WTC11 (cell line): ENCODE measurements at regions not wholly inside any gene's neighbourhood (a gene's known extent, or its start where the extent isn't known, plus 50 kb on each side); places are given as distances from the start of the nearest gene placed in this dataset.

Source experiments
- ATAC-seq: fragments of 200-7000 bp; cut with Tn5 transposase; 2 replicates; pipeline ENCODE4 v1.10.0; 2021; ENCODE audit warnings: mild to moderate bottlenecking, moderate library complexity
- CTCF ChIA-PET: fragments of 300-600 bp; sonication (Branson Sonifier 250); formaldehyde crosslinking; loops from one replicate; lab custom pipeline; 2021; ENCODE audit warnings: antibody characterized with exemption; lab: Charles Lee
- POLR2A ChIA-PET: fragments of 350-600 bp; sonication (Branson Sonifier 250); formaldehyde crosslinking; loops from one replicate; lab custom pipeline; 2021; ENCODE audit warnings: antibody characterized with exemption; lab: Charles Lee
- DNase-seq: peaks from one replicate; pipeline ENCODE4 v3.0.0; 2021; ENCODE audit warnings: low spot score
- H3K27ac Mint-ChIP-seq: 2 replicates; pipeline ENCODE4 v1.8.0; 2021; ENCODE audit warnings: mixed read lengths
- H3K27me3 Mint-ChIP-seq: 2 replicates; pipeline ENCODE4 v1.8.0; 2021; ENCODE audit warnings: low read depth, mild to moderate bottlenecking, moderate library complexity, mixed read lengths
- H3K36me3 Mint-ChIP-seq: 2 replicates; pipeline ENCODE4 v1.8.0; 2021; ENCODE audit warnings: mixed read lengths
- H3K4me1 Mint-ChIP-seq: 2 replicates; pipeline ENCODE4 v1.8.0; 2022; ENCODE audit warnings: mixed read lengths
- H3K4me3 Mint-ChIP-seq: 2 replicates; pipeline ENCODE4 v1.8.0; 2021; ENCODE audit warnings: mild to moderate bottlenecking, moderate library complexity, mixed read lengths
- H3K9me3 Mint-ChIP-seq: 2 replicates; pipeline ENCODE4 v1.8.0; 2021; ENCODE audit warnings: mixed read lengths
- AR ChIP-seq: fragments of 250-450 bp; sonication (Bioruptor Pico); IDR thresholded peaks from 2 replicates; pipeline ENCODE4 v1.9.0; 2021; ENCODE audit warnings: mild to moderate bottlenecking
- ATF3 ChIP-seq: sonication (generic); formaldehyde crosslinking; conservative IDR thresholded peaks from 2 replicates; pipeline ENCODE4 v1.8.1; 2022; ENCODE audit warnings: mild to moderate bottlenecking, missing genetic modification reagents
- ATF6 ChIP-seq: sonication (generic); formaldehyde crosslinking; IDR thresholded peaks from 2 replicates; pipeline ENCODE4 v1.8.1; 2023; ENCODE audit warnings: mild to moderate bottlenecking, missing genetic modification reagents
- CDX4 ChIP-seq: fragments of 250-450 bp; sonication (Bioruptor Pico); IDR thresholded peaks from 2 replicates; pipeline ENCODE4 v1.9.0; 2021; ENCODE audit warnings: moderate library complexity, mild to moderate bottlenecking, inconsistent platforms, borderline replicate concordance
- E2F1 ChIP-seq: sonication (generic); formaldehyde crosslinking; IDR thresholded peaks from 2 replicates; pipeline ENCODE4 v1.8.0; 2022; ENCODE audit warnings: mild to moderate bottlenecking, missing genetic modification reagents
- E2F4 ChIP-seq: sonication (generic); formaldehyde crosslinking; IDR thresholded peaks from 2 replicates; pipeline ENCODE4 v1.8.1; 2022; ENCODE audit warnings: low read depth, mild to moderate bottlenecking, moderate library complexity, missing genetic modification reagents, borderline replicate concordance
- E2F5 ChIP-seq: sonication (generic); formaldehyde crosslinking; IDR thresholded peaks from 2 replicates; pipeline ENCODE4 v1.8.1; 2022; ENCODE audit warnings: mild to moderate bottlenecking, moderate library complexity, missing genetic modification reagents
- FOXK1 ChIP-seq: sonication (generic); formaldehyde crosslinking; IDR thresholded peaks from 2 replicates; pipeline ENCODE4 v1.8.0; 2022; ENCODE audit warnings: mild to moderate bottlenecking, moderate library complexity, missing genetic modification reagents
- FOXP1 ChIP-seq: sonication (generic); formaldehyde crosslinking; IDR thresholded peaks from 2 replicates; pipeline ENCODE4 v1.8.0; 2022; ENCODE audit warnings: missing genetic modification reagents, mild to moderate bottlenecking, moderate library complexity, borderline replicate concordance
- HMGXB4 ChIP-seq: sonication (generic); formaldehyde crosslinking; IDR thresholded peaks from 2 replicates; pipeline ENCODE4 v1.8.1; 2023; ENCODE audit warnings: mild to moderate bottlenecking, moderate library complexity, missing genetic modification reagents
- JUN ChIP-seq: sonication (generic); formaldehyde crosslinking; IDR thresholded peaks from 2 replicates; pipeline ENCODE4 v1.8.0; 2023; ENCODE audit warnings: mild to moderate bottlenecking, missing genetic modification reagents
- MAX ChIP-seq: sonication (generic); formaldehyde crosslinking; IDR thresholded peaks from 2 replicates; pipeline ENCODE4 v1.8.0; 2022; ENCODE audit warnings: mild to moderate bottlenecking, missing genetic modification reagents
- MLX ChIP-seq: sonication (generic); formaldehyde crosslinking; IDR thresholded peaks from 2 replicates; pipeline ENCODE4 v1.8.1; 2023; ENCODE audit warnings: mild to moderate bottlenecking, missing genetic modification reagents, moderate library complexity
- NFYB ChIP-seq: sonication (generic); formaldehyde crosslinking; conservative IDR thresholded peaks from 2 replicates; pipeline ENCODE4 v1.8.0; 2022; ENCODE audit warnings: low read depth, missing genetic modification reagents
- OVOL2 ChIP-seq: fragments of 250-450 bp; sonication (Bioruptor Pico); IDR thresholded peaks from 2 replicates; pipeline ENCODE4 v1.9.0; 2021; ENCODE audit warnings: mild to moderate bottlenecking, borderline replicate concordance
- RELA ChIP-seq: sonication (generic); formaldehyde crosslinking; IDR thresholded peaks from 2 replicates; pipeline ENCODE4 v1.8.1; 2022; ENCODE audit warnings: missing genetic modification reagents, mild to moderate bottlenecking, borderline replicate concordance
- SOX15 ChIP-seq: fragments of 250-450 bp; sonication (Bioruptor Pico); IDR thresholded peaks from 2 replicates; pipeline ENCODE4 v1.9.0; 2021; ENCODE audit warnings: mild to moderate bottlenecking
- USF2 ChIP-seq: sonication (generic); formaldehyde crosslinking; IDR thresholded peaks from 2 replicates; pipeline ENCODE4 v1.8.1; 2023; ENCODE audit warnings: mild to moderate bottlenecking, missing genetic modification reagents, moderate library complexity
- ZNF416 ChIP-seq: fragments of 250-450 bp; sonication (Bioruptor Pico); IDR thresholded peaks from 2 replicates; pipeline ENCODE4 v1.9.0; 2021; ENCODE audit warnings: mild to moderate bottlenecking, inconsistent platforms
- ZNF512 ChIP-seq: sonication (generic); formaldehyde crosslinking; IDR thresholded peaks from 2 replicates; pipeline ENCODE4 v1.8.1; 2022; ENCODE audit warnings: missing genetic modification reagents, borderline replicate concordance

- POLR2A ChIA-PET: no interaction called here
- Mint-ChIP-seq H3K27me3 (no peaks in the 10 kb centered on the region), H3K4me1 (peaks cover 8% of the 10 kb centered on the region), H3K27ac (no peak overlapping the region), H3K4me3 (no peak overlapping the region), H3K9me3 (peaks cover 28% of the 10 kb centered on the region), H3K36me3 (peaks cover 5% of the 10 kb centered on the region)
- CTCF ChIA-PET: interaction anchor here (0.6 kb wide), 1 partner anchor 121 kb away, joined by 3 read pairs; no protein-coding TSS in a partner anchor
- TF ChIP-seq CDX4 (CRISPR knock-in tag): no peak
- TF ChIP-seq USF2 (CRISPR knock-in tag): no peak
- TF ChIP-seq E2F4 (CRISPR knock-in tag): no peak
- no peak for TF ChIP-seq HMGXB4 (CRISPR knock-in tag)
- no peak for TF ChIP-seq ZNF416 (CRISPR knock-in tag)
- no peak for TF ChIP-seq JUN (CRISPR knock-in tag)
- no peak for TF ChIP-seq ATF6 (CRISPR knock-in tag)
- TF ChIP-seq FOXP1: no peak
- TF ChIP-seq ATF3 (CRISPR knock-in tag): no peak
- no peak for TF ChIP-seq E2F5 (CRISPR knock-in tag)
- no peak for TF ChIP-seq NFYB
- TF ChIP-seq SOX15 (CRISPR knock-in tag): no peak
- TF ChIP-seq ZNF512 (CRISPR knock-in tag): no peak
- ATAC-seq: no peak
- DNase-seq: no peak
Observed at GRCh38 chr12:28068467-28068866, 95.9 kb upstream of the PTHLH start.

- Mint-ChIP-seq H3K27me3 (no peaks in the 10 kb centered on the region), H3K4me3 (no peak overlapping the region), H3K9me3 (peaks cover 29% of the 10 kb centered on the region), H3K36me3 (peaks cover 12% of the 10 kb centered on the region), H3K4me1 (no peaks in the 10 kb centered on the region; the same call in 1 of the 2 replicates), H3K27ac (no peak overlapping the region)
- no peak for DNase-seq
- ChIA-PET POLR2A (no interaction called here), CTCF (no interaction called here)
- no peak for ATAC-seq
- TF ChIP-seq RELA (no peak), ZNF416 (CRISPR knock-in tag) (no peak), MAX (CRISPR knock-in tag) (no peak), E2F1 (CRISPR knock-in tag) (no peak), OVOL2 (CRISPR knock-in tag) (no peak), AR (CRISPR knock-in tag) (no peak), MLX (no peak), FOXK1 (CRISPR knock-in tag) (no peak)
Observed at GRCh38 chr12:28079539-28079938, 107.0 kb upstream of the PTHLH start.
